GM19193 (cell line): ENCODE measurements at regions not wholly inside any gene's neighbourhood (a gene's known extent, or its start where the extent isn't known, plus 50 kb on each side); places are given as distances from the start of the nearest gene placed in this dataset.

Source experiments
- POLR2A ChIP-seq: IDR thresholded peaks from 4 replicates; pipeline ENCODE4 v1.6.1; 2011; ENCODE audit not compliant: insufficient read depth, insufficient read length; ENCODE audit errors: extremely low read depth

- TF ChIP-seq POLR2A = no peak
Observed at GRCh38 chr2:207385076-207385475, 144.7 kb upstream of the CREB1 start.

DNA sequence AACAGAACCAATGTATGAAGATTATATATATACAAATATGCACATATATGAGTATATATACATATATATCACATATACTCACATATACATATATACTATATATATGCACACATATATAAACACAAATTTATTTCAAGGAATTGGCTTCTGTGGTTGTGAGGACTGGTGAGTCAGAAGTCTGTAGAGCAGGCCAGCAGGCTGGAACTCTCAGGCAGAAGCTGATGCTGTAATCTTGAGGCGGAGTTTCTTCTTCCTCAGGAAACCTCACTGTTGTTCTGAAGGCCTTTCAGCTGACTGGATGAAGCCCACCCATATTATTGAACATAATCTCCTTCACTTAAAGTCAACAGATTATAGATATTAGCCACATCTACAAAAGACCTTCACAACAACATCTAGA lies 143.9 kb upstream of the CREB1 start:
- TF ChIP-seq POLR2A = no peak

DNA sequence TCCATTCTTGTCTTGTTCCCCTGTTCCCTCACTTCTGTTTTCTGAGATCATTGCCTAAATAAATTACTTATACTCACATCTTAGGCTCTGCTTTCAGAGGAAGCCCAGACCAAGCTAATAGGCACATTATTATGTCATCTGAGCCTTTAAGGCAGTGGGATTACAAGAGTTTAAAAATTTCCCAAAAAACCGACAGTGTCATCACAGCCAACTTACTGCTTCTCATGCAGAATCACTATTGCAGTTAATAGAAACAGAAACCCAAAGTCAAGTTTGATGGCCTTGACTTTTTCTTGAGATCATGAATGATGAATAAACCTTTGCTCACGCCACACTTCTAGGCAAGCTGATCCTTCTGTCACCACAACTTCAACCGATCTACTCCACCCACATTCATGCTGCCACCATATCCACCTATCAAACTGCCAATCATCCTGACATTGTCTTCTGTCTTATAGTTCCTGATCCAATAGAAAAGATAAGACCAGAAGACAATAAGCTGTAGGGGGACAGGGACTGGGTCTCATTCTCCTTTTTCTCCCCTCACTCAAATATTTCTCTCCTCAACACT lies 142.7 kb upstream of the CREB1 start:
- no peak for TF ChIP-seq POLR2A

DNA sequence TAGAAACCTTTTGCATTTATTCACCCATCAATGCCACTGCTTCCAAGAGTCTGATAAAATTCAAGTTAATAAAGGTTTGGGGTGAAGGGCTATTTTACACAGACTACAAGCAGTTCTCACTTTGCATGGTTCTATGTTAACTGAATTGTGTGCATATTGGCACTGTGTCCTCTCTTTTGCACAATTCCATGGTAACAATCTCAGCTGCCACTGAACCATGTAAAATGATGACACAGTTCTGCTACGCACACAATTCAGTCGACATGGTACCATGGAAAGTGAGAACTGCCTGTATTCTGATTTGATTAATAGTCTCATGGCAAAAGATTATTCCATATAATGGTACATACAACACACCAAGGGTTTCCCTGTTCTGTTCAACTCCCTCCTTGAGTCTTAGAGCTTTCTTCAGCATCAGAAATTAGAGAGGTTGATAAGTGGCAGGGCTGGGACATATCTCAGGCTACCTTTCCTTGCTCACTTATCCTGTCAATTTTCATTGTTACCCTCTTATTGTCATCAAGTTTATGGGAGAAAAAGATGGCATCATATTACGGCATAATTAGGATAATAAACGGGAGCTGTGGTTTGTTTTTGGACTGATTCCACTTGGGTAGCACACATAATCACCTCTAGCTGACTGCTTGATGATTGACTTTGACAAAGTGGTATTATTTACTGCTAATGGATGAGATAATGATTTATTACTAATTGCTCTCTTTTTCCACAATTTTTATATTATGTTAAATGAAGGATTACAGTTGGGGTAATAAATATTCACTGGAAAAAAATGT lies 139.3 kb upstream of the CREB1 start:
- TF ChIP-seq POLR2A = no peak

DNA sequence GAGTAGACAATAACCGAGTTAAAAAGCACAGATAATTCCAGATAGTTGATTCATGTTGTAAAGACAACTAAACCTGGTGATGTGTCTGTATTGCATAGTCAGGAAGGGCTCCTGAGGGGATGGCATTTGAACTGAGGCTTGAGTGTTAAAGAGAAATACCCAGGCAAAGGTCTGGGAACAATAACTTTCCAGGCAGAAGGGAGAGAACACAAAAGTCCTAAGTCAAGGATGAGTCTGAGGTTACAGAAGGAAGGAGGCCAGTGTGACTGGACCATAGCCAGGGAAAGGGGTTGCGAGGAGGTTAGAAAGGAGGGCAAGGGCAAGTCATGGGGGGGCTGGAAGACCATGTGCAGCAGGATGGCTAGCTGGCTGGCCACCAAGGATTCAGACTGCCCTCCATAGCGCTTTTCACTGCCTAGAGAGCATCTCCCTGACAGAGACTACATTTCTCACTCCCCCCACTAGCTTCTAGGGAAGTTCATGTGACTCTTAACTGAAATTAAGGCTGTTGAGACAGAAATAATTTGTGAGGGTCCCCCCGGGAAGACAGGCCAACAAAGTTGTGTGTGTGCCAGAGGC lies 135.5 kb upstream of the CREB1 start:
- no peak for TF ChIP-seq POLR2A

DNA sequence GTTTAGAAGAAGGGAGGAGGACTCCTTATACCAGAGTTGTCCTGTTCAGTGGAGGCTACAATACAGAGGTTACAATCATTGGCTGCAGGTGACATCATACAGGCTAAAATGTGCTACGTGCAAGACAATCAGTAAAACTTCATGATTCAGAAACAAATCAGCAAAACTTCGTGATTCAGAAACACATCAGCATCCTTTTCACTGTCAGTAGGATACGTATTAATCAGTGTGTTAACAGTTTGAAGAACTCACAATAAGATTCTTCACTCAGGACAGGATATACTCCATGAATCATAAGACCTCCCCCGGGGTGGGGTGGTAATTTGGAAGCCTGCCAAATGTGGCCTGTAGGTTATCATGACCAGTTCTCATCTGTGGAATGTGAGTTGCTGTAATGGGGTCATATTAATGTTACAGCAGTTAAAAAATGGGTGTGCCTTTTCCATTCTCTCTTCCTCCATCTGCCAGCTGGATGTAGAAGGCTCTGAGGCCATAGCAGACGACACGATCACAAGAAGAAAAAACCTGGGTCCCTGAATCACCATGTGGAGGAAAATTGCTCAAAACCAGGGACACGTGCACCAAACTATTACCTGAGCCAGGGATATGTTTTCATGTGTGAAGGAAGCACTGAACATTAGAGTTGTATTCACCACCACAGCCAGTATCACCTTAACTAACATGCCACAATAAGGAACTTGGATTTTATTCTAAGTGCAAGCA lies 134.8 kb upstream of the CREB1 start:
- TF ChIP-seq POLR2A = no peak

GRCh38 chr2:207395535-207396251 lies 134.1 kb upstream of the CREB1 start:
- no peak for TF ChIP-seq POLR2A

DNA sequence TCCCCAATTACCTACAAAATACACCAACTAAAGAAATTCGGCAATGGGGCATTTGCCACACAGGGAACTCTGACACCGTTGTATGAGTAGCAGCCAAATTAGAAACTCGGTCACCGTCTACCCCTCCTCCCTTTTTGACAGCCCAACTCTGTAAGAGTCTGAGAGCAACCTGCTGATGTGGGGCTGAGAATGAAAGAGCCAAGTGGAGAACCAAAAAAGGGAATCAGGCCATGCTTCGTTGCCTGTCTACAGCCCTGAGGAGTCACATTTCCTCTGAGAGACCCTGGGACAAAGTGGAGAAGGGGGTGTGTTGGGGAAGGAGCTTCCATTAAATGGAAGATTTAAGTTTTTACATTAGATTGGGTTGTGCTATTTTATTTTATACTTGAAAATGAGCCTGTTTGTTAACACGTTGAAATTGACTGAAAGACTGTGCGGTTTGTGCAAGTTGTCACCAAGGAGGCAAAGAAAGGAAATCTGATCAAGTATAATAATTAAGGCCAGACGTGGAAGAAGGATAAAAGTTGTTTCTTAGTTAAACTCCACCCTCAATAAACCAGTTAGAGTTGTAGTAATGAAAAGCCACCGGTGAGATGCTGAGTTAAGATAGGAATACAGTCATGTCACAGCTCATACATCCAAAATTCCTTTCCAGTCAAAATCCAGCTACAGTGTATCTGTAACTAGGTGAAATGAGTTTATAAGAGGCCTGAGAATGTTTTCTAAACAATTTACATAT lies 131.7 kb upstream of the CREB1 start:
- TF ChIP-seq POLR2A = no peak

DNA sequence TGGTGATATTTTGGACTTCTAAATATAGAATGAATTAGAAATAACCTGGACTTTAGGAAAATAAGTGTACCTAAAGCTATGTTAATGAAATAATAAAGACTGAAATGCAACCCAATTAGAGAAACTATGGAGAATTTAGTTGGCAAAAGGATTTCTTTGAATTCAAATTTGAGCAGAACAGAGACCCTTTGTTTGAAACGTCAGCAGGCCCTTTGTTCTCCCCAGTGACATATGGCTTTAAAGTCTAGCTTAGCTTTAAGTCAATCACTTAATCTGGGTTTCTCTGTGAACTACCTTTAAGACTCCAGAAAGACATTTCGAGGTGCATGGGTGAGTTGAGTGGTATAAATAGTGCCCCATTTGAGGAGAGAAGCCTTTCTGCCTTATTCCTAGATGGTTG lies 130.5 kb upstream of the CREB1 start:
- TF ChIP-seq POLR2A = no peak

GRCh38 chr2:207401338-207401737 lies 128.4 kb upstream of the CREB1 start:
- TF ChIP-seq POLR2A = no peak

- TF ChIP-seq POLR2A = no peak
Observed at GRCh38 chr2:207403141-207403540, 126.6 kb upstream of the CREB1 start.

DNA sequence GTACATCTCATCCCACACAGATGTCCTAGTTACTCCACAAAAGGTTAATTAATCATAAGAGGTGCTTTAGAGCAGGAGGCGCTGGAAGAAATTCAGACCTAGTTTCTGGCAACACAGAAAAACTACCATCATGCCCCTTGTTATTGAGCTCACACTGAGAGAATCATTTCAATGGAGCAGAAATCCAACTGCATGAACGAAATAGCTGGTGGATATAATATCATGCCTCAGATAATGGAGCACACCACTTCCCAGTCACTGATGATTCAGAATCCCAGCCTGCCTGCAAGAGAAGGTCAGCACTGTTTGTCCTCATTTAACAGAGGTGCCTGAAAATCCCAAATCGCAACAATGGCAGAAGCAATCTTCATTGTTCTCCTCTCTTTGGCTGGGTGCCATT lies 125.8 kb upstream of the CREB1 start:
- TF ChIP-seq POLR2A = no peak

DNA sequence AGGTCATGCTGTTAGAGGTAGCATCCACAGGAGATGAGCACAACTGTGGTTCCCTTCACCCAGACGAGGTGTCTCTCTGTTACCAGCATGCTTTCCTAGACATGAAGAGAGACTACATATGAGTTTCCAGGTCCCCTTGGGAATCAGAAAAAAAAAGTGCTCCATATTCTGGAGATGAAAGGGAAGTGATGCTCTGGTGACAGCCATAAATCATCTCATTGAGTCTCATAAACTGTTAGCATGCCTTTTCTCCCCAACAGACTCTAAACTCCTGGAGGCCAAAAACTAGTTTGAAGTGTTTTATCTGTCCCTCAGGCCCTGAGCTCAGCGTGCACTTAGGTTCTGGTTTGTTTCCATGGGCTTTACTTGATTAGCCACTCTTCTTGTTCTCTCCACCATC lies 124.6 kb upstream of the CREB1 start:
- no peak for TF ChIP-seq POLR2A

- TF ChIP-seq POLR2A = no peak
Observed at GRCh38 chr2:207408086-207408794, 121.5 kb upstream of the CREB1 start.
